Hepatocyte (in vitro differentiated cells): ENCODE measurements at regions not wholly inside any gene's neighbourhood (a gene's known extent, or its start where the extent isn't known, plus 50 kb on each side); places are given as distances from the start of the nearest gene placed in this dataset.

ENCODE experiments used
- DNase-seq: peaks from one replicate; pipeline ENCODE4 v3.0.0-alpha.2; 2016; ENCODE audit warnings: low spot score
- H2AFZ ChIP-seq: fragments of 200-600 bp; sonication (generic); 2 replicates; pipeline ENCODE4 v1.6.0; 2016; ENCODE audit warnings: antibody characterized with exemption, mild to moderate bottlenecking
- H3K27ac ChIP-seq: fragments of 200-600 bp; sonication (generic); 2 replicates; pipeline ENCODE4 v1.5.1; 2016; ENCODE audit warnings: mild to moderate bottlenecking
- H3K27me3 ChIP-seq: fragments of 200-600 bp; sonication (generic); 2 replicates; pipeline ENCODE4 v1.6.1; 2016
- H3K36me3 ChIP-seq: fragments of 200-600 bp; sonication (generic); replicated peaks from 2 replicates; pipeline ENCODE4 v1.5.1; 2016; ENCODE audit warnings: low read depth; ENCODE audit not compliant: insufficient read depth
- H3K4me1 ChIP-seq: fragments of 200-600 bp; sonication (generic); 2 replicates; pipeline ENCODE4 v1.5.1; 2016; ENCODE audit warnings: mild to moderate bottlenecking, moderate library complexity; ENCODE audit not compliant: insufficient read depth
- H3K4me2 ChIP-seq: fragments of 200-600 bp; sonication (generic); 2 replicates; pipeline ENCODE4 v1.6.0; 2016
- H3K4me3 ChIP-seq: fragments of 200-600 bp; sonication (generic); 2 replicates; pipeline ENCODE4 v1.5.1; 2016; ENCODE audit warnings: mild to moderate bottlenecking
- H3K79me2 ChIP-seq: fragments of 200-600 bp; sonication (generic); 2 replicates; pipeline ENCODE4 v1.6.0; 2017; ENCODE audit warnings: mild to moderate bottlenecking
- H3K9me2 ChIP-seq: fragments of 200-600 bp; sonication (generic); replicated peaks from 2 replicates; pipeline ENCODE4 v1.6.0; 2017; ENCODE audit warnings: mild to moderate bottlenecking; ENCODE audit not compliant: insufficient read depth
- H3K9me3 ChIP-seq: fragments of 200-600 bp; sonication (generic); 2 replicates; pipeline ENCODE4 v1.5.1; 2016; ENCODE audit warnings: low read depth, mild to moderate bottlenecking
- H4K20me1 ChIP-seq: fragments of 200-600 bp; sonication (generic); 2 replicates; pipeline ENCODE4 v1.6.0; 2016; ENCODE audit warnings: mild to moderate bottlenecking; ENCODE audit not compliant: insufficient read depth, poor library complexity, severe bottlenecking
- CTCF ChIP-seq: fragments of 200-600 bp; sonication (generic); IDR thresholded peaks from 2 replicates; pipeline ENCODE4 v1.5.1; 2016; ENCODE audit warnings: antibody characterized with exemption, mild to moderate bottlenecking; ENCODE audit not compliant: poor library complexity
- EZH2 ChIP-seq: fragments of 200-600 bp; sonication (generic); IDR thresholded peaks from 2 replicates; pipeline ENCODE4 v1.6.1; 2016; ENCODE audit warnings: antibody characterized with exemption, mild to moderate bottlenecking, borderline replicate concordance
- EZH2phosphoT487 ChIP-seq: fragments of 200-600 bp; sonication (generic); IDR thresholded peaks from one replicate; pipeline ENCODE4 v1.6.1; 2018; ENCODE audit warnings: antibody characterized with exemption, mild to moderate bottlenecking, low read depth, moderate library complexity; ENCODE audit not compliant: unreplicated experiment, severe bottlenecking
- WGBS: methylation state at CpG from one replicate; pipeline ENCODE4 v1.1.6; 2016; ENCODE audit warnings: low lambda C conversion rate; ENCODE audit errors: missing lambda C conversion rate; 5-methylcytosine and 5-hydroxymethylcytosine counted together

- no peak overlapping the region for H3K4me3 ChIP-seq
- no peaks in the 10 kb centered on the region for H3K27me3 ChIP-seq
- H3K9me3 ChIP-seq, result no peaks in the 10 kb centered on the region
- WGBS, result 73% methylated on average over 6 of the region's 6 CpGs
- H3K79me2 ChIP-seq, result no peaks in the 10 kb centered on the region
- no peaks in the 10 kb centered on the region for H3K9me2 ChIP-seq
- no peak overlapping the region for H2AFZ ChIP-seq
- H3K36me3 ChIP-seq, result no peaks in the 10 kb centered on the region
- H3K27ac ChIP-seq, result no peak overlapping the region
- no peak overlapping the region for H3K4me2 ChIP-seq
- no peak for DNase-seq
- TF ChIP-seq EZH2 (no peak), CTCF (no peak), EZH2phosphoT487 (no peak)
- no peaks in the 10 kb centered on the region for H3K4me1 ChIP-seq
- H4K20me1 ChIP-seq, result no peaks in the 10 kb centered on the region
These were observed 454.2 kb upstream of the B3GAT1 start for GRCh38 chr11:134866215-134866614.

- no peak overlapping the region for H3K4me2 ChIP-seq
- no peaks in the 10 kb centered on the region for H3K9me3 ChIP-seq
- no peaks in the 10 kb centered on the region for H4K20me1 ChIP-seq
- H2AFZ ChIP-seq, result no peak overlapping the region
- WGBS, result 86% methylated on average over 6 of the region's 6 CpGs
- no peaks in the 10 kb centered on the region for H3K79me2 ChIP-seq
- no peaks in the 10 kb centered on the region for H3K36me3 ChIP-seq
- no peaks in the 10 kb centered on the region for H3K9me2 ChIP-seq
- H3K27me3 ChIP-seq, result no peaks in the 10 kb centered on the region
- H3K27ac ChIP-seq, result no peak overlapping the region
- TF ChIP-seq CTCF (no peak), EZH2phosphoT487 (no peak), EZH2 (no peak)
- DNase-seq, result no peak
- H3K4me3 ChIP-seq, result no peak overlapping the region
- no peaks in the 10 kb centered on the region for H3K4me1 ChIP-seq
These were observed 452.9 kb upstream of the B3GAT1 start for GRCh38 chr11:134864968-134865305.

- no peaks in the 10 kb centered on the region for H3K9me3 ChIP-seq
- no peak overlapping the region for H3K27ac ChIP-seq
- no peak overlapping the region for H3K4me3 ChIP-seq
- WGBS, result 87% methylated on average over 23 of the region's 23 CpGs
- no peak for TF ChIP-seq EZH2
- TF ChIP-seq EZH2phosphoT487, result no peak
- TF ChIP-seq CTCF, result no peak
- H3K9me2 ChIP-seq, result no peaks in the 10 kb centered on the region
- no peaks in the 10 kb centered on the region for H3K36me3 ChIP-seq
- no peaks in the 10 kb centered on the region for H3K4me1 ChIP-seq
- no peaks in the 10 kb centered on the region for H4K20me1 ChIP-seq
- H3K4me2 ChIP-seq, result no peak overlapping the region
- DNase-seq, result no peak
- H3K27me3 ChIP-seq, result no peaks in the 10 kb centered on the region
- H2AFZ ChIP-seq, result no peak overlapping the region
- no peaks in the 10 kb centered on the region for H3K79me2 ChIP-seq
These were observed 452.4 kb upstream of the B3GAT1 start for GRCh38 chr11:134864233-134864967.
